Stimulated activated naive CD4-positive, alpha-beta T cell treated with Interleukin-2 at 50 U/mL for 16 hours (primary cell): ENCODE measurements at regions not wholly inside any gene's neighbourhood (a gene's known extent, or its start where the extent isn't known, plus 50 kb on each side); places are given as distances from the start of the nearest gene placed in this dataset.
"Not testable (repeated sequence)": the region's sequence is repeated elsewhere in the genome, so short reads cannot be mapped to it uniquely, and the experiment has no call there.

ENCODE experiments used
- DNase-seq: peaks from one replicate; lab custom pipeline; 2025; lab: John Stamatoyannopoulos, UW

DNA sequence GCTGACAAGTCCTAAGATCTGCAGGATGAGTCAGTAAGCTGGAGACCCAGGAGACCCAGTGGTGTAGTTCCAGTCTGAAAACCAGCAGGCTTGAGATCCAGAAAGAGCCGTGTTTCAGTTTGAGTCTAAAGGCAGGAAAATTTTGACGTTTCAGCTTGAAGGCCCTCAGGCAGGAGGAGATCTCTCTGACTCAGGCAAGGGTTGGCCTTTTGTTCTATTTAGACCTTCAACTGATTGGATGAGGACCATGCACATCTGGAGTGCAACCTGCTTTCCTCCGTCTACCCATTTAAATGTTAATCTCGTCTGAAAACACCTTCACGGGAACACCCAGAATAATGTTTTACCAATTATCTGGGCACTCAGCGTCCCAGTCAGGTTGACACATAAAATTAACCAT lies 69.5 kb downstream of the NPIPA7 start:
- not testable (repeated sequence) for DNase-seq

DNA sequence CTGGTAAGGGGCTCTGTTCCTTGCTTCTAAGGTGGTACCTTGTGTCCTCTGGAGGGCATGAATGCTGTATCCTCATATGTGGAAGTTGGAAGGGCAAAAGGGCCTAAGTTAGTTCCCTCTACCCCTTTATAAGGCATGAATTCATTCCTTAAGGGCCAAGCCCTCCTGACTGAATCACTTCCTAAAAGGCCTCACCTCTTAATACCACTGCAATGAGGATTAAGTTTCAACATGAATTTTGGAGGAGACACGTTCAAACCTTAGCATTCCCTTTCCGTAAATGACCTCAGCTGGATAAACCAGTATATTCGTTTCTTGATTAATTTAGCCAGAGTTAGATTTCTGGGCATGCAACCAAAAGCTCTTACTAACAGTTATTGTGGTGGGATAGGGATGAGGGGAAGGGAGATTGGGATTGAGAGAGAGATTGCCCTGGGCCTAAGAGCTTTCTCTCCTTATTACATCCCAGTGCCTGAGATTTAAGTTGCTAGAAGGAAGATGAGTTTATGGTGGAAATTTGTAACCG lies 70.8 kb downstream of the NPIPA7 start:
- DNase-seq = not testable (repeated sequence)

DNA sequence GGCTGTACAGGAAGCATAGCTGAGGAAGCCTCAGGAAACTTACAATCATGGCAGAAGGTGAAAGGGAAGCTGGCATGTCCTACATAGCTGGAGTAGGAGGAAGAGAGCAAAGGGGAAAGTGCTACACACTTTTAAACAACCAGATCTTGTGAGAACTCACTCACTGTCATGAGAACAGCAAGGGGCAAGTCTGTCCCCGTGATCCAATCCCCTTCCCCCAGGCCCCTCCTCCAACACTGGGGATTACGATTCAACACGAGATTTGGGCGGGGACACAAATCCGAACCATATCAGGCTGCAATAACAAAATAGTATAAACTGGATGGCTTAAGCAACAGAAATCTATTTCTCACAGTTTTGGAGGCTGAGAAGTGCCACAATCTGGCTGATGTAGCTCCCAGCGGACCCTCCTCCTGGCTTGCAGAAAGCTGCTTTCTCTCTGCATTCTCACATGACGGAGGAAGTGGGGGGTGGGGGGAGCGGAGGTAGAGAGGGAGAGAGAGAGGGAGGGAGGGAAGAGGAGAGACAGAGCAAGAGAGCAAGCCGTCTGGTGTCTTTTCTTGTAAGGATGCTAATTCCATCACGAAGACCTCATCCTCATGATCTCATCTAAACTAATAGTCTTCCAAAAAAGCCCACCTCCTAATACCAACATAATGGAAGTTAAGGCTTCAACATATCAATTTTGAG lies 72.9 kb downstream of the NPIPA7 start:
- DNase-seq = not testable (repeated sequence)

DNA sequence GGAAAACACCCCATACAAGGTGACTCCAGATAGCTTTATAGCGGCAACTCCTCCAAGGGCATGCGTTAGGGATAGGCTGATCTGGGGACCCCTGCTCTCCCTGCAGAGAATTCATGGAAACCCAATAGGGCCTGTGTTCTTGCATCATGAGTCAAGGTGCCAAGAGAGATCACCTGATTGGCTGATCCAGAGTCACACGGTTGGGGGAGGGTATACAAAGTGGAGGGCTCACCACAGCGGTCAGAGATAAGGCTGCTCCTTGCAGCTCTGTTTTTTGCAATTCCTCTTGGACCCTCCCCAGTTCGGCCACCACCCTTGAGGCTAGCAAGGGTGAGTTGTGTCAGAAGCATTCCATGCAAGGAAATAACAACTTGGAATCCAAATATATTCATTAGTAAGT lies 79.6 kb downstream of the NPIPA7 start:
- DNase-seq = not testable (repeated sequence)

DNA sequence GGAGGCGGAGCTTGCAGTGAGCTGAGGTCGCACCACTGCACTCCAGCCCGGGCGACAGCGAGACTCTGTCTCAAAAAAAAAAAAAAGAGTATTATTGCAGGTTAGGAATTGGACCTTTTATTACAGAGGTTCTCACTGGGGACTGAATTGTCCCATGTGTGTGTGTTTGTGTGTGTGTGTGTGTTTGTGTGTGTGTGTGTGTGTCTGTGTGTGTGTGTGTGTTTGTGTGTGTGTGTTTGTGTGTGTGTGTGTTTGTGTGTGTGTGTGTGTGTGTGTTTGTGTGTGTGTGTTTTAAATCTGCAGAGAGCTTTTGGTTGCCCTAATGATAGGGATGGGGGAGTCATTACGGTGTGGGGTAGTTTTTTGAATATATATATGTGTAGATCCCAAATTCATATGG lies 84.9 kb downstream of the NPIPA7 start:
- not testable (repeated sequence) for DNase-seq

DNA sequence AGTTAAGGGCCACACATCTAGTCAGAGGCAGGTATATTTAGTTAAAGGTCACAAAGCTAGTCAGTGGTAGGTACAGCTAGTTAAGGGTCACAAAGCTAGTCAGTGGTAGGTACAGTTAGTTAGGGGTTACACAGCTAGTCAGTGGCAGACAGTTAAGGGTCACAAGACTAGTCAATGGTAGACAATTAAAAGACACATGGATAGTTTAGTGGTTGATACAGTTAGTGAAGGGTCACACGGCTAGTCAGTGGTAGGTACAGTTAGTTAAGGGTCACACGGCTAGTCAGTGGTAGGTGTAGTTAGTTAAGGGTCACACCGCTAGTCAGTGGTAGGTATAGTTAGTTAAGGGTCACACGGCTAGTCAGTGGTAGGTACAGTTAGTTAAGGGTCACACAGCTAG lies 110.0 kb downstream of the NPIPA7 start:
- DNase-seq = not testable (repeated sequence)

DNA sequence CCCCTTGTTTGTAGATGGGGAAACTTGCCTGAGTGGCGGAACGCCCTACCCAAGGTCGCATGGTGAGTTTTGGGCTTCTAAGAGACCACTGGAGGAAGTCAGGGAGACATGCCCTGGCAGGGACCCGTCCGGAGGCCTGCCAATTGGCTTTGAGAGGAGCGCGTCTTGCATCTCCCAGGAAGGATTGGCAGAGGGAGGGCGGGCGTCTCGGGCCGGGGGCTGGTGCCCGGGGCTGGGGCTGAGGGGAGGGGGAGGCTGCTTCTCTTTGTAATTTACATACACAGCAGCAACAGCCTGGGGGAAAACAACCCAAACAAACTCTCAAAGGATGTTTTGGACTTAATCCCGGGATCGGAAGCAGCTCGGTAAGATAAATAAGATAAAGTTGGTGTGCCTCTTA lies 110.5 kb downstream of the NPIPA7 start:
- not testable (repeated sequence) for DNase-seq

DNA sequence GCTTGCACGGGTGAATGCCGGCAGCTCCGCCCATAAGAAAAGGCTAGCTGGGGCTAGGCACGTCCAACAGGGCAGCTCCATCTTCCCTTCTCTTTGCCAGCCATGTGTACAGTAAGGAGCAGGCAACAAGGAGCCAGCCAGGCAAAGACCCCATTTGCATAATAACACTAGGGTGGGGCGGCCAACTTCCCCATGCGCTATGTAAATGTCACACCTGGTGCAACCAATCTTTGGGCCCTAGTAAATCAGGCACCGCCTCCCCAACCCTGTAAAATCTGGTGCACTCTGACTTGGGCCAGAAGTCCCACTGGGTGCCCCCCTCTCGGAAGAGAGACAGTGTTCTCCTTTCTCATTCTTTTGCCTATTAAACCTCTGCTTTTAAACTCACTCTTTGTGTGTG lies 115.2 kb downstream of the NPIPA7 start:
- not testable (repeated sequence) for DNase-seq

DNA sequence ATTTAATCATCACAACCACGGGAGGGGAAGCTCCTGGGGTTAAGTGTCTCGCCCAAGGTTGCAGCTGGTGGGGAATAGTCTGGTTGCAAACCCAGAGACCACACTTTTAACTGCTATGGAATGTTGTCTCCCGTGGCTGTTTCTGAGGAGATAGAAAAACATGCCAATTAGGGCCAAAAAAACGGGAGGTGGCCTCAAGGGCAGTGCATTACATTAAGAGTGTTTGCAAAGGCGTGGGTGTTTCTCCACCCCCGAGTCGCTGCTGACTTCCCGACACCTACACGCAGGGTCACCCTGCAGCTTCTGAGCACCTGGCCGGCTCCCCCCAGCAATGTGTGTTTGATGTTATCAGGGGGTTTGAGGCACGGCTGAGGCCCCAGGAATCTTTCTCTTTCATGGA lies 116.1 kb downstream of the NPIPA7 start:
- DNase-seq = not testable (repeated sequence)

DNA sequence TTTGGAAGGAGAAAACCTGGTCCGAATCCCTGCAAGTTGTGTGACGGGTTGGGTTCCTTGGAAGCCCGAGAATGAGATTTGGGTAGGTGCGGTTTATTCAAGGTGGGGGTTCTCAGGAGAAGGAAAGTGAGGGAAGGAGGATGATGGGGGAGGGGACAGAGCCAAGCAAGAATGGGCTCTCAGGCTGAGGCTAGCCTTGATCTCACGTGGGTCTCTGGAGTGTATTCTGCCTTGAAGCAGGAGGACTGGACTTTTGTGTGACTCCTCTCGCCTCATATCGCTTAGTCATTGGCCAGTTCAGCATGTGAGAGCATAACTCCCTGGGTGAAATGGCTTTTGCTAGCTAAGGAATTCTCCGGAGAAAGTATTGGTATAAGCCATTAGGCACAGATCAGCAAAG lies 120.9 kb downstream of the NPIPA7 start:
- not testable (repeated sequence) for DNase-seq

DNA sequence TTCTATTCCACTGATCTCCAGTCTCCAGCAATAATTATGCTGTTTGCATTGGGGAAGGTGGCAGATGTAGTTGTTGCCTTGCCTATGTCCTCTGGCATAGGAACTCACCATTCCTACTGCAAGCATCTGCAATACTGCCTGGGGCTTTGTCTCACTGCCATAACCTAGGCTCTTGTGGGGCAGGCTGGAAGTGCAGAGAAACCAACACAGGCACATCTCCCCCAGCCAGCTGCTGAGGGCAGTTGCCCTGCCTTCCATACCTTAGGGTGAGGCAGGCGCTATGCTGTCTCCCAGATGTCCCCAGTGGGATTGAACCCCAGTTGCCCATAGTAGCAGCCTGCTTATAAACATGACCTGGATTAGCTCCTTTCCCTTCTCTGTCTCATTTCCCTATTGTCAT lies 128.1 kb downstream of the NPIPA7 start:
- not testable (repeated sequence) for DNase-seq

DNA sequence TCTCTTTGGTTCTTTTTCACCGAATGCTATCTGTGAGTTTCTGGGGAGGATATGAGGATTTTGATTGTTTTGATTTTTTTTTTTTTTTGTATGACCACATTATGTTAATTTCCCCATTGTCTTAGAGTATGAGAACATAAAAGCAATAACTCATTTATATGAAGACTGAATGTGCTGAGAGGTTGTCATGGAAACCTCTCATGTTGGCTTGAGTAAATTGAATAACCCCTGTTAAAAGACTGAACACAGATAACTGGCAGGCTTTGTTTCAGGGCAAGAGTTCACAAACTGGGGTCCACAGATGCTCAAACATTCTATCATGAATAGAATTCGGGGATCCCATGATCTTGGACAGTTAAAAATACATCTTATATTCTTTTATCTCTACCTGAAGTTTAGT lies 129.4 kb downstream of the NPIPA7 start:
- DNase-seq = not testable (repeated sequence)

DNA sequence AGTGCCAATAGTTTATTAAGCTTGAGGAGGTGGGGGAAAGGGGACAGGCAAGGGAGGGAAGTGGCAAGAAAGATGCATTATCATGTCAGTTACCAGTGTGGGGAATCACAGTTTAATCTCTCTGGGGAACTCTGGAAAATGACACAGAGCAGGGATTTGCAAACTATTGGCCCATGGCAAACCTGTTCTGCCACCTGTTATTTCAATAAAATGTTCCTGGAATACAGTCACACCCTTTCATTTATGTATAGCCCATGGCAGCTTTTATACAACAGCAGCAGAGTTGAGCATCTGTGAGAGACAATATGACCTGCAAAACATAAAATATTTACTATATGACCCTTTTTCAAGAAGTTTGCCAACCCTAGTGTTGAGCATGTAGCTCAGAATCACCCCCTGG lies 140.5 kb downstream of the NPIPA7 start:
- DNase-seq = not testable (repeated sequence)

DNA sequence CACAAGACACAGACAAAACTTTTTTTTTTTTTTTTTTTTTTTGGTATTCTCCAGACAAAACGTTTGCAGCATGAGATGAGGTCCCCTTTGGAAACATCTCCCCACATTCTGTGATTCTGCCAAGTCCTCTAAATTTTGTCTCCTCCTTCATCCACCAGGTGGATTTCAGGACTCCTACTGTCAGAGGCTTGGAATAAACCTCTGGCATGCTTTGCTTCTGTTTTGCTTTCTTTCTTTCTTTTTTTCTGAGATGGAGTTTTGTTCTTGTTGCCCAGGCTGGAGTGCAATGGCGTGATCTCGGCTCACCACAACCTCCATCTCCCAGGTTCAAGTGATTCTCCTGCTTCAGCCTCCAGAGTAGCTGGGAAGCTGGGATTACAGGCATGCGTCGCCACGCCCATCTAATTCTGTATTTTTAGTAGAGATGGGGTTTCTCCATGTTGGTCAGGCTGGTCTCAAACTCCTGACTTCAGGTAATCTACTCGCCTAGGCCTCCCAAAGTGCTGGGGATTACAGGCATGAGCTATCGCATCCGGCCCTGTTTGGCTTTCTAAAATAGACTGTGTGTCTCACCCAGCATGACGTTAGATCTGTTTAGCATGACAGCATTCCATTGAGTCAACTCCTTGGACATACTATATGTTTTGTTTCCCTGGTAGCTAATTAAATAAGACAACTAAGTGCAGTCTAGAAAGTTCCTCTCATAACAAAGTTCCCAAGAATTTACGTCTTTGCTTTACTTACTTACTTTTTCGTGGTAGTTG lies 142.5 kb downstream of the NPIPA7 start:
- DNase-seq = not testable (repeated sequence)

DNA sequence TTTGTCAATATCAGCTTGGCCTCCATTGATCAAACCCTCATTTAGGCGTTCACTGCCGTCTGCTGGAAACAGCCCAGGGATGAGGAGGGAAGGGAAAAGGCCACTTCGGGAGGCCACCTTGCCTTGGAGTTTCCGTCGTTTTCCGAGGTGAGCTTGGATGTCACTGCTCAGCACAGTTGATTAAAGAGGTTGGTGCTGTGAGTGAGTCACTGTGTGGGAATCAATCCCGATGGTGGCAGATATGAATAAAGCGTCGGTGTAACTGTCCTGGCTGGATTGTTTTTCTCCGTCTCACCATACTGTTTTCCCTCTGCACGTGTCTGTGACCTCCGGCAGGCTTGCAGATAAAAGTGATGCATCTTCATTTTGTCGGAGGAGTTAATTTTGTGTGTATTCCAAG lies 148.1 kb downstream of the NPIPA7 start:
- not testable (repeated sequence) for DNase-seq

DNA sequence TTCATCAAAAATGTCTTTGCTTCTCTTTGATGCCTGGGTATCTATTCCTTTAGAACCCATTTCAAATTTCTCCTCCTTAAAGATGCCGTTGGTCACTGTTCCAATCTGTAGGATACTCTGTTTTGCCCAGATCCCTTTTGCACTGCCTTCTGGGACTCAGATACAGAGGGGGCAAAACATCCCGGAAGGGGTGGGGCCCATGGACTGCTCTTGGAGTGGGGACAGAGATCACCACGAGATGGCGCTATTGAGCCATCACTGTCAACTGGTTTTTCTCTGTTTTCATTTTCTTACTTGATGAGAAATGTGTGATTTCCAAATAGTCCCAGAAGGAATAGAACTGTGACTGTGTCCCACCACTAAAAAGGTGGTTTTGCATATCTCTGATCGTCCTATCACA lies 151.8 kb downstream of the NPIPA7 start:
- DNase-seq = not testable (repeated sequence)

DNA sequence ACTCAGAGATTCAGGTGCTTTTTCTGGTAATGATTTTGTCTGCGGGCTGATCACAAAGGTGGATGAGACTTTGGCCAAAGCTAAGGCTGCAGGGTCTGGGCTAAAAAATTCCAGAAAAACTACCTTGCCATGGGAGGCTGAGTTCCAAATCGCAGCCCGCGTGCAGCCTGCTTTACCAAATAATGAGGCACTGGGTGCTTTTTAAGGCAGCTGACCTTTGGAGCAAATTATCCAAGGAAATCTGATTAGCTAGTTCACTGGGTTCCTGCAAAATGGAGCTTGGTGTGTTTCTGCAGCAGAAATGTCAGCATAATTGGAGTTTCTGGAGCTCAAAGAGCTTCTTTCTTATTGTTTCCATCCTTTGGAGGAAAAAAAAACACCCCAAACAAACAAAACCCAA lies 156.6 kb downstream of the NPIPA7 start:
- not testable (repeated sequence) for DNase-seq

DNA sequence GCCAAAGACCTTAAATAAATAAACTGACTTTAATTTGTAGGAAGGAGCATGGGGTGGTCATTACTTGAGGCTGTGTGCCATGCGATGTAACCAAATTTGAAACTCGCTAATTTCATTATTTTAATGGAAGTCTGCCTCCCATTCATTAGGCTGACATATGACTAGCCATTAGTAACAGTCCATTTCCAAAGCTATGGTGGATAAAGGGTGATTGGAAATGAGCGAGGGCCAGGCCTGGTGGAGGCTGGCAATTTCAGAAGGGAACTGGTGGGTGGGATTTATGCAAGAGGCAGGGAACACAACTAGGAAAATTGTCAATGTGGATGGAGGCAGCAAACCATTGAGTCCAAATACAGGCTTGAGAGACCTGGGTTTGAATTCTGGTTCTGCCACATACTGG lies 157.2 kb downstream of the NPIPA7 start:
- not testable (repeated sequence) for DNase-seq

DNA sequence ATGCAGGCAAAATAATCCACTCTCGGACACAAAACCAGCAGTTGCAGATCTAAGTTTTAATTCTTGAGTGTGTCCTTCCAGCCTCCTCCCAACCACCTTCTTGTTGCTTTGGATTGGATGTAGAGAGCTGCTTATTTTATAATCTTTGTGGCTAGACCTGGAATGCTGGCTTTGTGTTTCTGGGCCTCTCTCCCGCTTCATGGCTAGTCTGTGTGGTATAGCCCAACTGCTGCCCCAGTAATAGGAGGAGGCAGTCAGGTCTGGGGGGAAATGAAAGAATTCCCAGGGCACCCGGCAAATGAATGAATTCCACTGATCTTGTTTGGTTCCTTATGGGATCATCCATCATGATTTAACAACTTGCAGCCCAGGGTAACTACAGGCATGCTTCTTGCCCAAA lies 170.8 kb downstream of the NPIPA7 start:
- DNase-seq = not testable (repeated sequence)

DNA sequence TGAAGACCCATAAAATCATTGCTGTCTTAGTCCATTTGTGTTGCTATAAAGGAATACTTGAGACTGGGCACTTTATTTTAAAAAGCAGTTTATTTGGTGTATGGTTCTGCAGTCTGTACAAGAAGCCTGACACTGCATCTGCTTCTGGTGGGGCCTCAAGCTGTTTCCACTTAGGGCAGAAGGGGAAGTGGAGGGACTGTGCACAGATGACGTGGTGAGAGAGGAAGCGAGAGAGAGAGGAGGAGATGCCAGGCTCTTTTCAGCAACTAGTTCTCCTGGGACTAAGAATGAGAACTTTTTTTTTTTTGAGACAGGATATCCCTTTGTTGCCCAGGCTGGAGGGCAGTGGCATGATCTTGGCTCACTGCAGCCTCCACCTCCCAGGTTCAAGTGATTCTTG lies 171.9 kb downstream of the NPIPA7 start:
- not testable (repeated sequence) for DNase-seq

DNA sequence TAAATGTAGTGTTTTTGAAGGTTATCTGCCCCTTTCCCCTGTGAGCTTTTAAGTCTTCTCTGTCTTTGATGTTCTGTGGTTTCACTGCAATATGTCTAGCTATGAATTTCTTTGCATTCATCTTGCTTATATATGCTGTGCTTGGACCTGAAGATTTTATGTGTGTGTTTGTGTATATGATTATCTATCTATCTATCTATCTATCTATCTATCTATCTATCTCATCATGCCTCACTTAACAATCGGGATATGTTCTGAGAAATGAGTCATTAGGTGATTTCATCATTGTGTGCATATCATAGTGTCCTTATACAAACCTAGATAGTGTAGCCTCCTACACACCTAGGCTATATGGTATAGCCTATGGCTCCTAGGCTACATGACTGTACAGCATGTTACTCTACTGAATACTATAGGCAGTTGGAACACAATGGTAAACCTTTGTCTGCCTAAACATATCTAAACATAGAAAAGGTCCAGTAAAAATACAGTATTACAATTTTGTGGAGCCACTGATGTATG lies 173.9 kb downstream of the NPIPA7 start:
- DNase-seq = not testable (repeated sequence)

DNA sequence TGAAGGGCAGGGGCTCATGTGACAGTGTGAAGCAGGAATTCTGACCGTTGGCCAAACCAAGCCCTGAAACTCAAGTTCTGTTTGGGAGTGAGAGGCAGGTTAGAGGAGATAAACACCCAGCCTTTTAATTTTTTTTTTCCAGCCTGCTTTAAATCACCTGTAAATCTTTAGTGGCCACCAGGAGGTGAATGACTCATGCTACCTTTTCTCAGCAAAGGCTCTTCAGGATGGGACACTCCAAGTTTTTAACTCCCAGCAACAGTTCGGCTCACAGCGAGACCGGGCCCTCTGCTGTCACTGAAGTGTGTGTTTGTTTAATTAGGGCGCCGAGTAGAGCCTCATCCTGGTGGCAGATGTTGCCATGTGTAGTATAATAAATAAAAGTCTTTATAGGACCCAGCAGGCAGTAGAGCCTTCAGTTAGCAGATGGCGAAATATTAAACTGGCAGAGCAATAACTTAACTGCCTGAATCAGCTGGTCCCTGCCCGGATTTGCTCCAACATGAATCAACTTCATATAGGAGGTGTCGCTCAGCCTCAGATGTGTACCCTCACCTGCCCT lies 180.3 kb downstream of the NPIPA7 start:
- not testable (repeated sequence) for DNase-seq

DNA sequence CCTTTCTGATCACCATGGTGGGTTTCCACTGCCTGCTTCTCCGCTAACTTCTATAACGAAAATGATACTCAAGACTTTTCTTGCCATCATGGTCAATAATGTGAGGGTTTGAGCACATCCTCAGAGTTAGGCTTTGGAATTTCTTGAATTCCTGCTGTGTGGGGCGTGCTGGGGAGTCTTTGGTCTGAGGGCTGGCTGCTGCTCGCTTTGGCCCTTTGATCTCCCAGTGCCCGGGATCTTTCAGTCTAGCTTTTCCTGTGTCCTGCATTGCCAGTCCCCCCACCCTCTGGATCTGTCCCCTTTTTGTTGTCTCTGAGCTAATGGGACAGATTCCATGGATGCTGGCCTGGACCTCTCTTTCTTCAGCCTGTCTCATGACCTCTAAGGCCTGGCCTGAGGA lies 182.6 kb downstream of the NPIPA7 start:
- DNase-seq = not testable (repeated sequence)
